Erythroblast (primary cell): ENCODE measurements at regions not wholly inside any gene's neighbourhood (a gene's known extent, or its start where the extent isn't known, plus 50 kb on each side); places are given as distances from the start of the nearest gene placed in this dataset.

Source experiments
- GATA1 ChIP-seq: IDR thresholded peaks from 2 replicates; pipeline ENCODE4 v1.6.1; 2011; ENCODE audit warnings: low read depth, mild to moderate bottlenecking, control low read depth, low read length, moderate library complexity
- POLR2A ChIP-seq: IDR thresholded peaks from 2 replicates; pipeline ENCODE4 v1.6.1; 2011; ENCODE audit warnings: mild to moderate bottlenecking, low read length

GRCh38 chr5:121758615-121759014, 93.1 kb upstream of the FTMT start:
- TF ChIP-seq POLR2A (no peak), GATA1 (no peak)
